Esophagus squamous epithelium (tissue), 5 donors: ENCODE measurements at regions not wholly inside any gene's neighbourhood (a gene's known extent, or its start where the extent isn't known, plus 50 kb on each side); places are given as distances from the start of the nearest gene placed in this dataset.

Source experiments
- DNase-seq: peaks from one replicate; lab custom pipeline; 2025; lab: John Stamatoyannopoulos, UW
- H3K27ac ChIP-seq, 4 donors: fragments of 200-600 bp; sonication (generic); one replicate each; pipeline ENCODE4 v1.5.1; 2016 to 2019; ENCODE audit warnings: mild to moderate bottlenecking in 1 of 4
- H3K27me3 ChIP-seq, 4 donors: fragments of 200-600 bp; sonication (generic); 1 replicate in 3 of 4; 2 replicates in 1 of 4; pipeline versions ENCODE4 v1.5.1 to v1.6.0; 2017 to 2021; ENCODE audit warnings: antibody characterized with exemption in 1 of 4
- H3K36me3 ChIP-seq, 3 donors: fragments of 200-600 bp; sonication (generic); one replicate each; pipeline ENCODE4 v1.5.1; 2016 to 2019
- H3K4me1 ChIP-seq, 3 donors: fragments of 200-600 bp; sonication (generic); one replicate each; pipeline ENCODE4 v1.5.1; 2017 to 2019
- H3K4me3 ChIP-seq, 4 donors: fragments of 200-600 bp; sonication (generic); 1 replicate in 3 of 4; 2 replicates in 1 of 4; pipeline ENCODE4 v1.5.1; 2016 to 2019; ENCODE audit warnings: mild to moderate bottlenecking in 2 of 4, moderate library complexity in 1 of 4
- H3K9me3 ChIP-seq, 3 donors: fragments of 200-600 bp; sonication (generic); one replicate each; pipeline ENCODE4 v1.5.1; 2016 to 2019
- CTCF ChIP-seq, 6 experiments: fragments of 450-650 bp in 4 of 6; fragments of 200-600 bp in 2 of 6; sonication (generic) in 2 of 6; IDR thresholded peaks; one replicate each; pipeline ENCODE4 v1.5.1; 2016 to 2019; ENCODE audit warnings: antibody characterized with exemption in 6 of 6, mild to moderate bottlenecking in 4 of 6, moderate library complexity in 4 of 6
- POLR2A ChIP-seq, 4 donors: fragments of 450-650 bp; IDR thresholded peaks; one replicate each; pipeline ENCODE4 v1.6.1; 2017; ENCODE audit warnings: antibody characterized with exemption in 4 of 4, mild to moderate bottlenecking in 4 of 4, moderate library complexity in 3 of 4
- WGBS, 2 donors: methylation state at CpG; one replicate each; pipeline ENCODE4 v1.1.5; 2018; 5-methylcytosine and 5-hydroxymethylcytosine counted together
- intact Hi-C: fragments of 100-400 bp; cut with DNase I; formaldehyde crosslinking; loops from one replicate; pipeline ENCODE4 v1.15.0; 2022
- donor health status: DM: yes; HTN: yes; CAD: no.

- 89 to 96% methylated on average over 9 to 10 of the region's 12 CpGs for WGBS, 2 donors
- no peak overlapping the region for H3K4me3 ChIP-seq
- no peak overlapping the region for H3K27ac ChIP-seq
- no peak for TF ChIP-seq POLR2A (IDR thresholded peaks at IDR 0.05)
- TF ChIP-seq CTCF (IDR thresholded peaks at IDR 0.05): no peak
- intact Hi-C loops: no loop called here
- DNase-seq: no peak
- H3K36me3 ChIP-seq: no peaks in the 10 kb centered on the region
- H3K9me3 ChIP-seq: no peaks in the 10 kb centered on the region
- H3K4me1 ChIP-seq: no peaks in the 10 kb centered on the region
- H3K27me3 ChIP-seq: no peaks in the 10 kb centered on the region
Observed at GRCh38 chr5:85182344-85182743, 797.7 kb upstream of the EDIL3 start.

- WGBS, 2 donors: 76 to 89% methylated on average over 4 to 7 of the region's 11 CpGs
Observed at GRCh38 chr5:85204289-85204688, 819.6 kb upstream of the EDIL3 start.

GRCh38 chr5:85205430-85205829 is 820.8 kb upstream of the EDIL3 start:
- Histone ChIP-seq H3K9me3 (no peaks in the 10 kb centered on the region), H3K36me3 (no peaks in the 10 kb centered on the region), H3K27ac (no peak overlapping the region), H3K4me3 (no peak overlapping the region), H3K4me1 (no peaks in the 10 kb centered on the region), H3K27me3 (no peaks in the 10 kb centered on the region)
- TF ChIP-seq POLR2A (IDR thresholded peaks at IDR 0.05): no peak
- no peak for TF ChIP-seq CTCF (IDR thresholded peaks at IDR 0.05)
- intact Hi-C loops: no loop called here
- no peak for DNase-seq
- WGBS, 2 donors: 44 to 63% methylated on average over 1 of the region's 1 CpG

More at GRCh38 chr5:85204289-85204688, 819.6 kb upstream of the EDIL3 start:
- Histone ChIP-seq H3K27ac (no peak overlapping the region), H3K4me3 (no peak overlapping the region), H3K4me1 (no peaks in the 10 kb centered on the region), H3K36me3 (no peaks in the 10 kb centered on the region), H3K9me3 (no peaks in the 10 kb centered on the region), H3K27me3 (no peaks in the 10 kb centered on the region)
- TF ChIP-seq CTCF (IDR thresholded peaks at IDR 0.05) (no peak), POLR2A (IDR thresholded peaks at IDR 0.05) (no peak)
- intact Hi-C loops: no loop called here
- no peak for DNase-seq

- DNase-seq: no peak
- no peak overlapping the region for H3K4me3 ChIP-seq
- no peak for TF ChIP-seq POLR2A (IDR thresholded peaks at IDR 0.05)
- TF ChIP-seq CTCF (IDR thresholded peaks at IDR 0.05): no peak
- 76 to 83% methylated on average over 1 of the region's 1 CpG for WGBS, 2 donors
- no peaks in the 10 kb centered on the region for H3K9me3 ChIP-seq
- no peak overlapping the region for H3K27ac ChIP-seq
- no peaks in the 10 kb centered on the region for H3K27me3 ChIP-seq
- H3K36me3 ChIP-seq: no peaks in the 10 kb centered on the region
- intact Hi-C loops: no loop called here
- H3K4me1 ChIP-seq: no peaks in the 10 kb centered on the region
Observed at GRCh38 chr5:85225388-85225787, 840.7 kb upstream of the EDIL3 start.

GRCh38 chr5:85249204-85249603 is 864.5 kb upstream of the EDIL3 start:
- Histone ChIP-seq H3K4me1 (no peaks in the 10 kb centered on the region), H3K36me3 (no peaks in the 10 kb centered on the region), H3K4me3 (no peak overlapping the region), H3K27me3 (no peaks in the 10 kb centered on the region), H3K27ac (no peak overlapping the region), H3K9me3 (peaks cover 0 to 15% (median 0%) of the 10 kb centered on the region in 3 donors)
- no peak for TF ChIP-seq CTCF (IDR thresholded peaks at IDR 0.05)
- WGBS, 2 donors: 54 to 62% methylated on average over 2 of the region's 2 CpGs
- no peak for DNase-seq
- intact Hi-C loops: no loop called here
